ENCODE measurements at regions not wholly inside any gene's neighbourhood (a gene's known extent, or its start where the extent isn't known, plus 50 kb on each side); places are given as distances from the start of the nearest gene placed in this dataset.

DNA sequence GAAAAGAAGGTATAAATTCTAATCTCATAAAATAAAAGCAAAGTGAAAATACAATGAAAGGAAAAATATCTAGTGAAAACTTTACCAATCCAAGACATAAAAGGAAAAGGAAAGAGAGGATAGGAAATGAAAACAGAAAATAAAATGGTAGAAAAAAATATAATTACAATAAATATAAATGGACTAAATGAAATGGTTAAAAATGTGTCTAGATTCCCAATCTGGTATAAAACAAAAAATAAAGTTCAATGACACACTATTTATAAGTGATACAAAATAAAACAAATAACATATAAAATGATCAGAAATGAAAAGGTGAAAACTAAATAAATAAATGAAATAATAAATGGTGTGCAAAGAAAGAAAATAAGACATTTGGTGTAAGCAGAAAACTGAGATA lies 516.4 kb upstream of the RORB start:
- Histone ChIP-seq H3K4me3 (no peak overlapping the region), H3K36me3 (no peaks in the 10 kb centered on the region), H3K9me3 (no peaks in the 10 kb centered on the region), H3K27me3 (no peaks in the 10 kb centered on the region), H3K4me1 (no peaks in the 10 kb centered on the region), H3K27ac (replicated peaks in 1 of 4) (no peak overlapping the region)
- TF ChIP-seq EP300 (IDR thresholded peaks at IDR 0.05) (no peak), POLR2AphosphoS5 (IDR thresholded peaks at IDR 0.05) (no peak), POLR2A (IDR thresholded peaks at IDR 0.05; ENCODE audit: low read depth) (no peak)
- TF ChIP-seq, protein P1, sequence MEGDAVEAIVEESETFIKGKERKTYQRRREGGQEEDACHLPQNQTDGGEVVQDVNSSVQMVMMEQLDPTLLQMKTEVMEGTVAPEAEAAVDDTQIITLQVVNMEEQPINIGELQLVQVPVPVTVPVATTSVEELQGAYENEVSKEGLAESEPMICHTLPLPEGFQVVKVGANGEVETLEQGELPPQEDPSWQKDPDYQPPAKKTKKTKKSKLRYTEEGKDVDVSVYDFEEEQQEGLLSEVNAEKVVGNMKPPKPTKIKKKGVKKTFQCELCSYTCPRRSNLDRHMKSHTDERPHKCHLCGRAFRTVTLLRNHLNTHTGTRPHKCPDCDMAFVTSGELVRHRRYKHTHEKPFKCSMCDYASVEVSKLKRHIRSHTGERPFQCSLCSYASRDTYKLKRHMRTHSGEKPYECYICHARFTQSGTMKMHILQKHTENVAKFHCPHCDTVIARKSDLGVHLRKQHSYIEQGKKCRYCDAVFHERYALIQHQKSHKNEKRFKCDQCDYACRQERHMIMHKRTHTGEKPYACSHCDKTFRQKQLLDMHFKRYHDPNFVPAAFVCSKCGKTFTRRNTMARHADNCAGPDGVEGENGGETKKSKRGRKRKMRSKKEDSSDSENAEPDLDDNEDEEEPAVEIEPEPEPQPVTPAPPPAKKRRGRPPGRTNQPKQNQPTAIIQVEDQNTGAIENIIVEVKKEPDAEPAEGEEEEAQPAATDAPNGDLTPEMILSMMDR (IDR thresholded peaks at IDR 0.05), result no peak
- intact Hi-C loops (cut with DNase I), result no loop called here
- no peak for DNase-seq (ENCODE audit: extremely low spot score)

DNA sequence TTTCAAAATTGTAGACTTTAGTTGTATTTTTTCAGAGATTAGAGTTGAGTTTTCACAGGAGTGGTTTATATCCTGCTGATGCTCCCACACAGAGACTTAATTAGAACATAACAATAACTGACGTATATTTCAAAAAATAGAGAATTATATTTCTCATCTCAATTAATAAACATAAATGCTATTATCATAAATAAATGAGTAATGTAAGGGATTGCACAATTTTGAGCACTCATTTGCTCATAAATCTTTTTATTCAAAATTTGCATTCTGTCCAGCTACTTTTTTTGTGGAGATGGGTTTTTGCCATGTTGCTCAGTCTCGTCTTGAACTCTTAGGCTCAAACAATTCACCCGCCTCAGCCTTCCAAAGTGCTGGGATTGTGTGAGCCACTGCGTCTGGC lies 515.7 kb upstream of the RORB start:
- no peak for DNase-seq (ENCODE audit: extremely low spot score)
- intact Hi-C loops (cut with DNase I), result no loop called here
- no peak overlapping the region for H3K4me3 ChIP-seq
- 80% methylated on average over 4 of the region's 4 CpGs for WGBS
- H3K27ac ChIP-seq (replicated peaks in 1 of 4), result no peak overlapping the region
- TF ChIP-seq, protein P1 (IDR thresholded peaks at IDR 0.05), result no peak
- TF ChIP-seq EP300 (IDR thresholded peaks at IDR 0.05) (no peak), POLR2A (IDR thresholded peaks at IDR 0.05; ENCODE audit: low read depth) (no peak), POLR2AphosphoS5 (IDR thresholded peaks at IDR 0.05) (no peak)
- H3K36me3 ChIP-seq, result no peaks in the 10 kb centered on the region
- H3K9me3 ChIP-seq, result no peaks in the 10 kb centered on the region
- H3K4me1 ChIP-seq, result no peaks in the 10 kb centered on the region
- no peaks in the 10 kb centered on the region for H3K27me3 ChIP-seq

DNA sequence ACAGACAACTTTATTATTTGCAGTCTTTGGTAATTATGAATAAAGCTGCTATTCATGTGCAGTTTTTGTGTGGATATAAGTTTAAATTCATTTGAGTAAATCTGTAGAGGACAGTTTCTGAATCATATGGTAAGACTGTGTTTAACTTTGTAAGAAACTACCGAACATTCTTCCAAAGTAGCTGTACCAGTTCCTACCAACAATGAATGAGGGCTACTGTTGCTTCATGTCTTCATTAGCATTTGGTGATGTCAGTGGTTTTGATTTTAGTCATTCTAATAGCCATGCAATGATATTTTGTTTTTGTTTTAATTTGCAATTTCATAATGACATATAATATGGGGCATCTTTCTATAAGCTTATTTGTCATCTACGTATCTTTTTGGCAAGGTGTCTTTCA lies 501.3 kb upstream of the RORB start:
- Histone ChIP-seq H3K9me3 (no peaks in the 10 kb centered on the region), H3K27ac (replicated peaks in 1 of 4) (no peak overlapping the region), H3K36me3 (no peaks in the 10 kb centered on the region), H3K4me3 (no peak overlapping the region), H3K4me1 (no peaks in the 10 kb centered on the region), H3K27me3 (no peaks in the 10 kb centered on the region)
- DNase-seq (ENCODE audit: extremely low spot score), result no peak
- TF ChIP-seq, protein P1 (IDR thresholded peaks at IDR 0.05), result no peak
- TF ChIP-seq EP300 (IDR thresholded peaks at IDR 0.05) (no peak), POLR2AphosphoS5 (IDR thresholded peaks at IDR 0.05) (no peak), POLR2A (IDR thresholded peaks at IDR 0.05; ENCODE audit: low read depth) (no peak)
- WGBS, result 78% methylated on average over 2 of the region's 2 CpGs
- intact Hi-C loops (cut with DNase I), result no loop called here

DNA sequence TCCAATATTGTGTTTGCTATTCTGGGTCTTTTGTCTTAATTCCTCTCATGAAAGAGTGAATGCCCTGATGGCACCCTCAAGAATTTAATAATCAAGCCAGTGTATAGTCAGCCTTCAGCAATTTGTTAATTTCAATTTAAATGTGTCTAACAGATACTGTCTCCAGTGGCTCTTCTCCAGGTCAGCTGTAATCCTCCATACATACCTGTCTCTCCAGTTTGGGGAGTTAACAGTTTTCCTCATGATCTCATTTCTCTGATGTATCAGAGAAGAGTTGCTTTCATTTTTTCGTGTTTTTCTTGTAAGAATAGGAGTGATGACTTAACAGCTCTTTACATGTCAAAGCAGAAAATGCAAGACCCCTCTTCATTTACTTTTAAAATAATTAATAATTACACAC lies 500.3 kb upstream of the RORB start:
- no peaks in the 10 kb centered on the region for H3K9me3 ChIP-seq
- no peak overlapping the region for H3K4me3 ChIP-seq
- no peak for DNase-seq (ENCODE audit: extremely low spot score)
- H3K27ac ChIP-seq (replicated peaks in 1 of 4), result no peak overlapping the region
- intact Hi-C loops (cut with DNase I), result no loop called here
- WGBS, result 70% methylated on average over 1 of the region's 1 CpG
- H3K27me3 ChIP-seq, result no peaks in the 10 kb centered on the region
- TF ChIP-seq, protein P1 (IDR thresholded peaks at IDR 0.05), result no peak
- TF ChIP-seq POLR2AphosphoS5 (IDR thresholded peaks at IDR 0.05), result no peak
- H3K36me3 ChIP-seq, result no peaks in the 10 kb centered on the region
- no peaks in the 10 kb centered on the region for H3K4me1 ChIP-seq

DNA sequence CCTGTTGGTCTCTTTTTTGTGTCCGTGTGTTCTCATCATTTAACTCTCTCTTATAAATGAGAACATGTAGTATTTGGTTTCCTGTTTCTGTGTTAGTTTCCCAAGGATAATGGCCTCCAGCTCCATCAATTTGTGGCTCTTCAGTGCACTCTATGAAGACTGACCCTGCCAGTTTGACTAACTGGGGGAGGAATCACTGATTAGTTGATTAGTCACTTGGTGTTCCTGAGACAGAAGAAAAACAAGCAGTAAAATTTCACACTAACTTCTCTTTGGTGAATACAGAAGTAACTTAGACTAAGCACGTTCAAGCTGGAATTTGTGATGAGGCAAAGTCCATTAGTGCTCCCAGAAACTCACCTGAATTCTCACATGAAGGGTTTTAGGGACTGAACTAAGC lies 495.8 kb upstream of the RORB start:
- Histone ChIP-seq H3K4me1 (no peaks in the 10 kb centered on the region), H3K36me3 (no peaks in the 10 kb centered on the region), H3K27ac (replicated peaks in 1 of 4) (no peak overlapping the region), H3K27me3 (no peaks in the 10 kb centered on the region), H3K9me3 (no peaks in the 10 kb centered on the region), H3K4me3 (no peak overlapping the region)
- TF ChIP-seq EP300 (IDR thresholded peaks at IDR 0.05), result no peak
- TF ChIP-seq, protein P1 (IDR thresholded peaks at IDR 0.05), result no peak
- TF ChIP-seq POLR2A (IDR thresholded peaks at IDR 0.05; ENCODE audit: low read depth), result no peak
- TF ChIP-seq POLR2AphosphoS5 (IDR thresholded peaks at IDR 0.05), result no peak
- intact Hi-C loops (cut with DNase I), result no loop called here
- 48% methylated on average over 2 of the region's 2 CpGs for WGBS
- DNase-seq (ENCODE audit: extremely low spot score), result no peak

Data from esophagus muscularis mucosa (tissue), 4 donors.